ENCODE measurements at regions not wholly inside any gene's neighbourhood (a gene's known extent, or its start where the extent isn't known, plus 50 kb on each side); places are given as distances from the start of the nearest gene placed in this dataset.

- no peak overlapping the region for H3K27ac ChIP-seq
- intact Hi-C loops (cut with DNase I; ENCODE audit: low total_unique reads): no loop called here
- H3K4me3 ChIP-seq: no peak overlapping the region
- no peak for TF ChIP-seq POLR2A (IDR thresholded peaks at IDR 0.05)
- TF ChIP-seq, protein P1, sequence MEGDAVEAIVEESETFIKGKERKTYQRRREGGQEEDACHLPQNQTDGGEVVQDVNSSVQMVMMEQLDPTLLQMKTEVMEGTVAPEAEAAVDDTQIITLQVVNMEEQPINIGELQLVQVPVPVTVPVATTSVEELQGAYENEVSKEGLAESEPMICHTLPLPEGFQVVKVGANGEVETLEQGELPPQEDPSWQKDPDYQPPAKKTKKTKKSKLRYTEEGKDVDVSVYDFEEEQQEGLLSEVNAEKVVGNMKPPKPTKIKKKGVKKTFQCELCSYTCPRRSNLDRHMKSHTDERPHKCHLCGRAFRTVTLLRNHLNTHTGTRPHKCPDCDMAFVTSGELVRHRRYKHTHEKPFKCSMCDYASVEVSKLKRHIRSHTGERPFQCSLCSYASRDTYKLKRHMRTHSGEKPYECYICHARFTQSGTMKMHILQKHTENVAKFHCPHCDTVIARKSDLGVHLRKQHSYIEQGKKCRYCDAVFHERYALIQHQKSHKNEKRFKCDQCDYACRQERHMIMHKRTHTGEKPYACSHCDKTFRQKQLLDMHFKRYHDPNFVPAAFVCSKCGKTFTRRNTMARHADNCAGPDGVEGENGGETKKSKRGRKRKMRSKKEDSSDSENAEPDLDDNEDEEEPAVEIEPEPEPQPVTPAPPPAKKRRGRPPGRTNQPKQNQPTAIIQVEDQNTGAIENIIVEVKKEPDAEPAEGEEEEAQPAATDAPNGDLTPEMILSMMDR (IDR thresholded peaks at IDR 0.05 in 4 of 5, conservative IDR thresholded peaks at IDR 0.05 in 1 of 5): no peak
- in situ Hi-C loops (cut with MboI; ENCODE audit: low sequenced_read_pairs in 4 of 4): no loop called here
- DNase-seq (no peak), ATAC-seq (no peak)
- no peaks in the 10 kb centered on the region for H3K9me3 ChIP-seq
- no peaks in the 10 kb centered on the region for H3K27me3 ChIP-seq
- no peaks in the 10 kb centered on the region for H3K36me3 ChIP-seq
- no peaks in the 10 kb centered on the region for H3K4me1 ChIP-seq
These were observed 194.5 kb downstream of the PLK2 start for GRCh38 chr5:58265246-58265930.

GRCh38 chr5:58264276-58264675, 195.6 kb downstream of the PLK2 start:
- DNase-seq (no peak), ATAC-seq (no peak)
- Histone ChIP-seq H3K4me1 (peaks cover 0 to 6% of the 10 kb centered on the region in 2 donors), H3K27ac (no peak overlapping the region), H3K36me3 (no peaks in the 10 kb centered on the region), H3K4me3 (no peak overlapping the region), H3K9me3 (no peaks in the 10 kb centered on the region), H3K27me3 (no peaks in the 10 kb centered on the region)
- no peak for TF ChIP-seq POLR2A (IDR thresholded peaks at IDR 0.05)
- intact Hi-C loops (cut with DNase I; ENCODE audit: low total_unique reads): no loop called here
- in situ Hi-C loops (cut with MboI; ENCODE audit: low sequenced_read_pairs in 4 of 4): no loop called here

DNA sequence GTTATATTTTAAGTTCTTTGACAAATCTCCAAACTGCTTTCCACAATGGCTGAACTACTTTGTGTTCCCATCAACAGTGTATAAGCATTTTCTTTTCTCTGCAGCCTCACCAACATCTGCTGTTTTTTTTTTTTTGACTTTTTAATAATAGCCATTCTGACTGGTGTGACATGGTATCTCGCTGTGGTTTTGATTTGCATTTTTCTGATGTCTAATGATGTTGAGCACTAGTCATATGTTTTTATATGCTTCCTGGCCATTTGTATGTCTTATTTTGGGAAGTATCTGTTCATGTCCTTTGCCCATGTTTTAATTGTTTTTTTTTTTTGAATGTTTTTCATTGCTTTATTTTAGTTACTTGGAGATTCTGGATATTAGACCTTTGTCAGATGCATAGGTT, 196.6 kb downstream of the PLK2 start:
- intact Hi-C loops (cut with DNase I; ENCODE audit: low total_unique reads) (no loop called here), in situ Hi-C loops (cut with MboI; ENCODE audit: low sequenced_read_pairs in 4 of 4) (no loop called here)
- Histone ChIP-seq H3K4me1 (peaks cover 0 to 7% of the 10 kb centered on the region in 2 donors), H3K9me3 (no peaks in the 10 kb centered on the region), H3K4me3 (no peak overlapping the region), H3K36me3 (no peaks in the 10 kb centered on the region), H3K27ac (no peak overlapping the region), H3K27me3 (no peaks in the 10 kb centered on the region)
- TF ChIP-seq, protein P1 (IDR thresholded peaks at IDR 0.05 in 4 of 5, conservative IDR thresholded peaks at IDR 0.05 in 1 of 5): no peak
- TF ChIP-seq POLR2A (IDR thresholded peaks at IDR 0.05): no peak
- ATAC-seq: no peak
- no peak for DNase-seq

- Histone ChIP-seq H3K27ac (no peak overlapping the region), H3K27me3 (no peaks in the 10 kb centered on the region), H3K36me3 (no peaks in the 10 kb centered on the region), H3K4me1 (peaks cover 0 to 7% of the 10 kb centered on the region in 2 donors), H3K4me3 (no peak overlapping the region), H3K9me3 (no peaks in the 10 kb centered on the region)
- ATAC-seq (no peak), DNase-seq (no peak)
- TF ChIP-seq, protein P1 (IDR thresholded peaks at IDR 0.05 in 4 of 5, conservative IDR thresholded peaks at IDR 0.05 in 1 of 5): no peak
- TF ChIP-seq POLR2A (IDR thresholded peaks at IDR 0.05): no peak
- in situ Hi-C loops (cut with MboI; ENCODE audit: low sequenced_read_pairs in 4 of 4) (no loop called here), intact Hi-C loops (cut with DNase I; ENCODE audit: low total_unique reads) (no loop called here)
These were observed 197.7 kb downstream of the PLK2 start for GRCh38 chr5:58262226-58262625.

DNA sequence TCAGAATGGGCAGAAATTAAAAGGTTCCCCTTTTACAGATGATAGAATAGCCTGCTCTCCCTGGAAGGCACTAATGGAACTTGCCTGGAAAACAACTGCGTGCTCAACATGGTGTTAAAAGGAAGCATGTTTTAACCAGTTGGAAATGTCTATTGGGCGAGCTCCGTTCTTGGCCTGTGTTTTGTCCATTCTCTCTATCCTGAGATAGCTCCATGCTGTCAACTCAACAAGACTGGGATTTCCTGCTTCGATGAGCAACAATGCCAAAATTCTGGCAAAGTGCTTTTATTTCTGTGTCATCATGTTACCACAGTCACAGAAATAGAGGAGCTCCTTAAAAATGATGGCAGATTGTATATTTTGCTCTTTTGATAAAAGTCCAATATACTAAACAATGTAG, 198.3 kb downstream of the PLK2 start:
- in situ Hi-C loops (cut with MboI; ENCODE audit: low sequenced_read_pairs in 4 of 4) (no loop called here), intact Hi-C loops (cut with DNase I; ENCODE audit: low total_unique reads) (no loop called here)
- no peaks in the 10 kb centered on the region for H3K27me3 ChIP-seq
- H3K4me3 ChIP-seq: no peak overlapping the region
- DNase-seq: no peak
- H3K9me3 ChIP-seq: no peaks in the 10 kb centered on the region
- ATAC-seq: no peak
- H3K4me1 ChIP-seq: peaks cover 0 to 7% of the 10 kb centered on the region in 2 donors
- H3K27ac ChIP-seq: no peak overlapping the region
- TF ChIP-seq, protein P1 (IDR thresholded peaks at IDR 0.05 in 4 of 5, conservative IDR thresholded peaks at IDR 0.05 in 1 of 5): no peak
- no peak for TF ChIP-seq POLR2A (IDR thresholded peaks at IDR 0.05)
- no peaks in the 10 kb centered on the region for H3K36me3 ChIP-seq
